Right atrium auricular region (tissue), 2 donors: ENCODE measurements at regions not wholly inside any gene's neighbourhood (a gene's known extent, or its start where the extent isn't known, plus 50 kb on each side); places are given as distances from the start of the nearest gene placed in this dataset.
"Not testable (repeated sequence)": the region's sequence is repeated elsewhere in the genome, so short reads cannot be mapped to it uniquely, and the experiment has no call there.

Experiments used
- DNase-seq: peaks from one replicate; pipeline ENCODE4 v3.0.0-alpha.2; 2019; ENCODE audit warnings: low spot score
- H3K27ac ChIP-seq, 2 donors: fragments of 200-600 bp; sonication (generic); 1 replicate in 1 of 2; 2 replicates in 1 of 2; pipeline ENCODE4 v1.5.1; 2016 to 2019
- H3K27me3 ChIP-seq, 2 donors: fragments of 200-600 bp; sonication (generic); one replicate each; pipeline versions ENCODE4 v1.5.1 to v1.6.0; 2017 to 2019
- H3K36me3 ChIP-seq: fragments of 200-600 bp; sonication (generic); one replicate; pipeline ENCODE4 v1.5.1; 2016
- H3K4me1 ChIP-seq, 2 donors: fragments of 200-600 bp; sonication (generic); one replicate each; pipeline versions ENCODE4 v1.5.1 to v1.6.0; 2017 to 2019
- H3K4me3 ChIP-seq, 2 donors: fragments of 200-600 bp; sonication (generic); 1 replicate in 1 of 2; 2 replicates in 1 of 2; pipeline ENCODE4 v1.5.1; 2017 to 2019; ENCODE audit warnings: mild to moderate bottlenecking in 1 of 2, moderate library complexity in 1 of 2
- H3K9me3 ChIP-seq, 2 donors: fragments of 200-600 bp; sonication (generic); one replicate each; pipeline ENCODE4 v1.5.1; 2019
- CTCF ChIP-seq, 2 donors: fragments of 200-600 bp; sonication (generic); IDR thresholded peaks; one replicate each; pipeline ENCODE4 v1.5.1; 2019; ENCODE audit warnings: antibody characterized with exemption in 2 of 2

- TF ChIP-seq CTCF (IDR thresholded peaks at IDR 0.05), result no peak
- Histone ChIP-seq H3K4me3 (no peak overlapping the region), H3K36me3 (no peaks in the 10 kb centered on the region), H3K4me1 (no peaks in the 10 kb centered on the region), H3K9me3 (peaks cover 0 to 14% of the 10 kb centered on the region in 2 donors), H3K27ac (no peak overlapping the region), H3K27me3 (no peaks in the 10 kb centered on the region)
- DNase-seq, result no peak
These were observed 239.8 kb upstream of the SULF2 start for GRCh38 chr20:48025051-48025515.

GRCh38 chr20:48024539-48024938, 239.3 kb upstream of the SULF2 start:
- no peak for TF ChIP-seq CTCF (IDR thresholded peaks at IDR 0.05)
- no peak overlapping the region for H3K27ac ChIP-seq
- no peak for DNase-seq
- peaks cover 0 to 14% of the 10 kb centered on the region in 2 donors for H3K9me3 ChIP-seq
- H3K36me3 ChIP-seq, result no peaks in the 10 kb centered on the region
- no peaks in the 10 kb centered on the region for H3K4me1 ChIP-seq
- H3K27me3 ChIP-seq, result no peaks in the 10 kb centered on the region
- no peak overlapping the region for H3K4me3 ChIP-seq

- not testable (repeated sequence) for H3K4me1 ChIP-seq, DNase-seq, H3K27me3 ChIP-seq
These were observed 235.4 kb upstream of the SULF2 start for GRCh38 chr20:48020696-48021095.

GRCh38 chr20:48019940-48020339, 234.7 kb upstream of the SULF2 start:
- no peak overlapping the region for H3K4me3 ChIP-seq
- no peaks in the 10 kb centered on the region for H3K36me3 ChIP-seq
- no peaks in the 10 kb centered on the region for H3K4me1 ChIP-seq
- no peak overlapping the region for H3K27ac ChIP-seq
- H3K27me3 ChIP-seq, result no peaks in the 10 kb centered on the region
- peaks cover 0 to 14% of the 10 kb centered on the region in 2 donors for H3K9me3 ChIP-seq
- peak in 1 of 2 donors; percentile 13 for TF ChIP-seq CTCF (IDR thresholded peaks at IDR 0.05)
- DNase-seq, result no peak

More at GRCh38 chr20:48020696-48021095, 235.4 kb upstream of the SULF2 start:
- not testable (repeated sequence) for H3K36me3 ChIP-seq, H3K27ac ChIP-seq, H3K4me3 ChIP-seq
- peaks cover 0 to 14% of the 10 kb centered on the region in 2 donors for H3K9me3 ChIP-seq

- H3K36me3 ChIP-seq, result no peaks in the 10 kb centered on the region
- TF ChIP-seq CTCF (IDR thresholded peaks at IDR 0.05), result no peak
These were observed 234.2 kb upstream of the SULF2 start for GRCh38 chr20:48019496-48019895.

GRCh38 chr20:48018851-48019250, 233.6 kb upstream of the SULF2 start:
- H3K4me3 ChIP-seq, DNase-seq, H3K27me3 ChIP-seq, H3K27ac ChIP-seq, H3K4me1 ChIP-seq, H3K36me3 ChIP-seq: not testable (repeated sequence)
- peaks cover 0 to 14% of the 10 kb centered on the region in 2 donors for H3K9me3 ChIP-seq

More at GRCh38 chr20:48019496-48019895, 234.2 kb upstream of the SULF2 start:
- Histone ChIP-seq H3K27me3 (no peaks in the 10 kb centered on the region), H3K4me1 (no peaks in the 10 kb centered on the region), H3K27ac (no peak overlapping the region), H3K9me3 (peaks cover 0 to 14% of the 10 kb centered on the region in 2 donors), H3K4me3 (no peak overlapping the region)
- no peak for DNase-seq

GRCh38 chr20:48017992-48018391, 232.7 kb upstream of the SULF2 start:
- TF ChIP-seq CTCF (IDR thresholded peaks at IDR 0.05), result no peak
- peaks cover 0 to 8% of the 10 kb centered on the region in 2 donors for H3K9me3 ChIP-seq
- no peak for DNase-seq
- H3K27me3 ChIP-seq, result no peaks in the 10 kb centered on the region
- H3K27ac ChIP-seq, result no peak overlapping the region
- H3K36me3 ChIP-seq, result no peaks in the 10 kb centered on the region
- H3K4me1 ChIP-seq, result no peaks in the 10 kb centered on the region
- H3K4me3 ChIP-seq, result no peak overlapping the region
